Urothelium cell line (cell line): ENCODE measurements at regions not wholly inside any gene's neighbourhood (a gene's known extent, or its start where the extent isn't known, plus 50 kb on each side); places are given as distances from the start of the nearest gene placed in this dataset.

Source experiments
- DNase-seq: peaks from one replicate; pipeline ENCODE4 v3.0.0; 2011; ENCODE audit warnings: low spot score, mixed read lengths
- FAIRE-seq: peaks from 2 replicates; lab custom pipeline; 2011; peaks lifted over from hg19 to GRCh38; lab: Jason Lieb, UNC

GRCh38 chr14:65339866-65340265, 72.7 kb upstream of the FUT8 start:
- no peak for FAIRE-seq
- DNase-seq: no peak

DNA sequence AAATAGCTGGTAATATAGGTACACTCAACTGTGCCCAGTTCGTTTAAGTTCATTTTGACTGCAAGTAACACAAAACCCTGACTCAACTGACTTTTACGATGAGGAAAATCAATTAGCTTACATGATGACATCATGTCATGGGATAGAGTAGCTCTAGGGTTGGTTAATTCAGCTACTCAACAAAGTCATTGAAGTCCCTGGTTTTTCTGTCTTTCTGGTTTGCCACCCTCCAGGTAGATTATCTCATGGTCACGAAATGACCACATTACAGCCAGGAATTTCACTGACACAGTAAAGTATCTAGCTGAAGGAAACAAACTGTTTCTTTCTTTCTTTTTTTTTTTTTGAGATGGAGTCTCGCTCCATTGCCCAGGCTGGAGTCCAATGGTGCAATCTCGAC, 68.5 kb upstream of the FUT8 start:
- FAIRE-seq: no peak
- DNase-seq: no peak

- no peak for FAIRE-seq
- DNase-seq: no peak
Observed at GRCh38 chr14:65345266-65345665, 67.3 kb upstream of the FUT8 start.

GRCh38 chr14:65346474-65346873, 66.1 kb upstream of the FUT8 start:
- DNase-seq (no peak), FAIRE-seq (no peak)

DNA sequence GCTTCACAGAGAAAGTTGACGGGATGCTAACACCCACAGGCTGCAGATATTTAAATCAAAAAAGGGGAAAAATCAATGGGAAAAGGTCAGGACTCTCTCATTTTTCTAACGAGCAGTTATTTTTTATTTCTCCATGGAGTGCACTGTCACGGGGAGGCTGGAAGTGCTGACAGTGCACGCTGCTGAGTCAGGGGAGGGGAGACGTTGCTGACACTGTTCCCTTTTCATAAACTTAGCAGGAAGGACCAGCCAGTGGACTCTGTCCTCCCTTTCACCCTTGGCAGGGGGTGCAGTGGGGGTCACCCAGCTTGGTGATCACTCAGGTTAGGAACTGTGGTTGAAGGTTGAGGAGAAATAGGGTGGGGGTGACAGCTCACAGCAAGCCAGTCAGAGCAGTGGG, 65.6 kb upstream of the FUT8 start:
- FAIRE-seq (no peak), DNase-seq (no peak)

DNA sequence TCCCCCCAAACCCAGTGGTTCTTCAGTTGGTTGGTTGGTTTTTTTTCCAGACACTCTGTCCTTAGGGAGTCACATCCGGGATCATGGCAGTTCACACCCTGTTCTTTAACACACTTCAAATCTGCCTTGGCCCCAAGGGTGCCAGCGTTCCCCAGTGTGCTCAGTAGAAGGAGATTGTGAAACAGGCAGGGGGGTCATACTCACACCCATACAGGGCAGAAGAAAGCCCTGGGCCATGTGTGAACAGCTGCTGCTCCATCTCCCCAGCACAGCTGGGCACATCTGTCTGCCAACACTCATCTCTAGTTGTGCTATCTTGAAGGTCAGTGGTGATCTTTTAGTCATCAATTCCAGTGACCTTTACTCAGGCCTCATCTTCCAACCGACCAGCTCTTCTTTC, 64.4 kb upstream of the FUT8 start:
- FAIRE-seq (no peak), DNase-seq (no peak)

DNA sequence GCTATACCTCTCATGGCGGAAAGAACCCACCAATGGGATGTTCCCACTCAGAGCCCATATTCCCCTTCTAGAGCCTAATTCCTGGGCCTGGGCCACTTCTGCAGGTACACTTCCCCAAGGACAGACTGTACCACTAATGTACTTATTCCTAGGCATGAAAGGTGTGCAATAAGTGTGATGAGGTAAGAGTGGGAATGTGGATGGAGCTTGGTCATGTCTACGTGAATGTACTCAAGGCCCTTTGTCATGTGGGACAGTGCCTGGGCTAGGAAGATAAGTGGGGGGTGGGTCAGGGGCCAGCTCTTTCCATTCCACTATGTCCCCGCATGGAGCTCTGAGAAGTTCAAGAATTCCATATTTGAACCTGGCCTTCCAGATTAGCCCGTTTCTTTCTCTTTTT, 63.4 kb upstream of the FUT8 start:
- DNase-seq: no peak
- peak; percentile 84 for FAIRE-seq

- FAIRE-seq (no peak), DNase-seq (no peak)
Observed at GRCh38 chr14:65351493-65352194, 60.9 kb upstream of the FUT8 start.

- DNase-seq (peak; percentile 76), FAIRE-seq (peak; percentile 55)
Observed at GRCh38 chr14:65352964-65353530, 59.5 kb upstream of the FUT8 start.

DNA sequence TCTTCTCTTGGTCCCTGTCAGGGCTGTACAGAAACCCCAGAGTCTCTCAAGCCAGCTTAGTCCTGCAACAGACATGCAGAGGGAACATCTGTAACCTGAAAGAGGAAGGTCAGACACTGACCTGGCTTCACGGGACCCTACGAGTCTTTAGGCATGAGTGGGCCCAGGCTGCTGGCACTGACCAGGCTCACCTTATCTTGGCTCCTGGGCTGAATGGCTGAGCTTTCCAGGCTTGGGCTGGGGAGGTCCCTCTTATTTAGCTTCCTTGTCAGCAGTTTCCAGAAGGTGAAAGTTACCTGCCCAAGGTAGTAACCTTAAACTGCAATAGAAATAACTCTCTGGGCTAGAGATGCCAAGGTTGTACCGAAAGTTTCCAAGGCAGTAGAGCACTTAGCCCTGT, 58.4 kb upstream of the FUT8 start:
- no peak for DNase-seq
- FAIRE-seq: no peak

GRCh38 chr14:65354715-65355114, 57.8 kb upstream of the FUT8 start:
- DNase-seq (no peak), FAIRE-seq (no peak)

DNA sequence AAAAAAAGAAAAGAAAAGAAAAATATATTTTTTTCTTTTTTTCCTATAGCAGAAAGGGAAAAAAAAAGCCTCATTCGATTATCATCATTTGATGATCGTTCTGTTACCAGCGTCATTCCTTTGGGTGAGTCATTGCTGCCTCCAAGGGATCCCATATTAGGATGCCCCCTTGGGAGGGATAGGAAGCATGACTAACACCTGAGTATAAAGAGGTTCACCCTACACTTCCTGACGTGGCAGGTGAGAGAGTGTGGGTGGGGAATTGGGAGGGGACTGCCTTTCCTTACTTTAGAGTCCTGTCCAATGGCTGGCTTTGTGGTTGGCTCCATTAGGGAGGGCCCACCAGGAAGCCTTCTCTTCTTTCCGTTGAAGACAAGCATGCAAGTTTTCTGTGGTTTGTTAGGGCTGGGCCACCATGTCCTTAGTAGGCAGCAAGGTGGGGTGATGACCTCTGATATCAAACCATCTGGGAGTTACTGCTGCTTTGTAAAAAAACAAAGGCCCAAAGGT, 56.1 kb upstream of the FUT8 start:
- peak; percentile 62 for FAIRE-seq
- DNase-seq: peak; percentile 93

- FAIRE-seq: no peak
Observed at GRCh38 chr14:65357113-65357512, 55.4 kb upstream of the FUT8 start.

GRCh38 chr14:65357689-65358088, 54.8 kb upstream of the FUT8 start:
- DNase-seq (no peak), FAIRE-seq (no peak)

More at GRCh38 chr14:65357113-65357512, 55.4 kb upstream of the FUT8 start:
- no peak for DNase-seq

GRCh38 chr14:65359503-65359902, 53.0 kb upstream of the FUT8 start:
- FAIRE-seq: peak; percentile 81
- no peak for DNase-seq

DNA sequence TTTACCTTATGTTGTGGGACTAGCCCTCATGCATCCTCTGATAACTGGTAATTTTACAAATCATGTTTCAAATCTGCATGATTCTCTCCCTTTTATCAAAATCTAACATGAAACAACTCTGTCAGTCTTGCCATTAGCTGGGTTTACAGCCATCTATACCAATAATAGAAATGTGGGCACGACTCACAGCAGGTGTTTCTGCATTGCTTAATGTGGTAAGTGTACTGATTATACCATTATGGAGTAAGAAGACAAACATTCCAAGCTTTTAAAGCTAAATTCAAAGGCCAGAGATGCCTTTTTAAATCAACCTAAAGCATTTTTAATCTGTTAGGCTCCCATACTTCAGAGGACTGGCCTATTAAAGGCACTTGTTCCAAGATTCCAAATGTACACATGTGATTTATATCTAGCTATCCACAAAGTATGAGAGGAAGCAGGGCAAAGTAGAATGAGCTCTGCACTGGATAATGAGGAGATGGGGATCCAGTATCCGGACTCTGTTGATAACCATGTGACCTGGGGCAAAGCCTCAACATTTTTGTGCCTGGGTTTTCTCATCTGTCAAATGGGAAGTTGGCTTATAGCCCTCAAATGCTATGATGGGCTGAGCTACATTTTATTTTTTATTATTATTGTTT, 52.3 kb upstream of the FUT8 start:
- no peak for FAIRE-seq
- DNase-seq: no peak

GRCh38 chr14:65361920-65362319, 50.6 kb upstream of the FUT8 start:
- no peak for DNase-seq
- no peak for FAIRE-seq
